Uterus (tissue), 2 donors: ENCODE measurements at regions not wholly inside any gene's neighbourhood (a gene's known extent, or its start where the extent isn't known, plus 50 kb on each side); places are given as distances from the start of the nearest gene placed in this dataset.

ENCODE experiments used
- POLR2A ChIP-seq, 2 donors: fragments of 450-650 bp; IDR thresholded peaks; one replicate each; pipeline ENCODE4 v1.6.1; 2016; ENCODE audit warnings: antibody characterized with exemption in 2 of 2, mild to moderate bottlenecking in 1 of 2, moderate library complexity in 1 of 2
- TF ChIP-seq, protein P1 (sequence below), 4 experiments: fragments of 200-600 bp in 2 of 4; fragments of 450-650 bp in 2 of 4; sonication (generic) in 2 of 4; IDR thresholded peaks; one replicate each; pipeline ENCODE4 v1.5.1; 2016 to 2019; ENCODE audit warnings: antibody characterized with exemption in 4 of 4, mild to moderate bottlenecking in 2 of 4, moderate library complexity in 1 of 4

GRCh38 chr6:100266494-100267401, 198.0 kb downstream of the SIM1 start:
- no peak for TF ChIP-seq POLR2A (IDR thresholded peaks at IDR 0.05)
- TF ChIP-seq, protein P1, sequence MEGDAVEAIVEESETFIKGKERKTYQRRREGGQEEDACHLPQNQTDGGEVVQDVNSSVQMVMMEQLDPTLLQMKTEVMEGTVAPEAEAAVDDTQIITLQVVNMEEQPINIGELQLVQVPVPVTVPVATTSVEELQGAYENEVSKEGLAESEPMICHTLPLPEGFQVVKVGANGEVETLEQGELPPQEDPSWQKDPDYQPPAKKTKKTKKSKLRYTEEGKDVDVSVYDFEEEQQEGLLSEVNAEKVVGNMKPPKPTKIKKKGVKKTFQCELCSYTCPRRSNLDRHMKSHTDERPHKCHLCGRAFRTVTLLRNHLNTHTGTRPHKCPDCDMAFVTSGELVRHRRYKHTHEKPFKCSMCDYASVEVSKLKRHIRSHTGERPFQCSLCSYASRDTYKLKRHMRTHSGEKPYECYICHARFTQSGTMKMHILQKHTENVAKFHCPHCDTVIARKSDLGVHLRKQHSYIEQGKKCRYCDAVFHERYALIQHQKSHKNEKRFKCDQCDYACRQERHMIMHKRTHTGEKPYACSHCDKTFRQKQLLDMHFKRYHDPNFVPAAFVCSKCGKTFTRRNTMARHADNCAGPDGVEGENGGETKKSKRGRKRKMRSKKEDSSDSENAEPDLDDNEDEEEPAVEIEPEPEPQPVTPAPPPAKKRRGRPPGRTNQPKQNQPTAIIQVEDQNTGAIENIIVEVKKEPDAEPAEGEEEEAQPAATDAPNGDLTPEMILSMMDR (IDR thresholded peaks at IDR 0.05): no peak
